B cell (primary cell): ENCODE measurements at regions not wholly inside any gene's neighbourhood (a gene's known extent, or its start where the extent isn't known, plus 50 kb on each side); places are given as distances from the start of the nearest gene placed in this dataset.

Experiments
- ATAC-seq: fragments of 200-7000 bp; cut with Tn5 transposase; one replicate; pipeline ENCODE4 v1.10.0; 2021; ENCODE audit warnings: low read depth, mild to moderate bottlenecking, moderate number of reproducible peaks, moderate library complexity
- CTCF ChIA-PET: fragments of 350-600 bp; sonication (Branson Sonifier 250); formaldehyde crosslinking; loops from one replicate; lab custom pipeline; 2021; ENCODE audit warnings: antibody characterized with exemption, inconsistent platforms; lab: Charles Lee
- POLR2A ChIA-PET: fragments of 350-600 bp; sonication (Branson Sonifier 250); formaldehyde crosslinking; loops from one replicate; lab custom pipeline; 2021; ENCODE audit warnings: antibody characterized with exemption; lab: Charles Lee
- DNase-seq: peaks from one replicate; pipeline ENCODE4 v3.0.0; 2013
- H2AFZ ChIP-seq: 2 replicates; pipeline ENCODE4 v1.6.1; 2012; ENCODE audit warnings: mild to moderate bottlenecking, low read depth, low read length; ENCODE audit not compliant: insufficient read depth, poor library complexity, severe bottlenecking
- H3K27ac ChIP-seq, 2 donors: 1 replicate in 1 of 2; 2 replicates in 1 of 2; pipeline ENCODE4 v1.5.1; 2012 to 2013; ENCODE audit warnings: low read length in 2 of 2, mild to moderate bottlenecking in 2 of 2, moderate library complexity in 1 of 2
- H3K27me3 ChIP-seq, 4 experiments: fragments of 200-600 bp in 1 of 4; sonication (generic) in 1 of 4; replicated peaks in 1 of 4; 1 replicate in 2 of 4; 2 replicates in 2 of 4; pipeline versions ENCODE4 v1.6.1 to v1.7.0; 2013 to 2016; ENCODE audit warnings: low read length in 3 of 4, mild to moderate bottlenecking in 2 of 4, mixed read lengths in 1 of 4, moderate library complexity in 1 of 4; ENCODE audit not compliant: insufficient read depth in 4 of 4, control insufficient read depth in 3 of 4; ENCODE audit errors: control extremely low read depth in 1 of 4
- H3K36me3 ChIP-seq, 2 experiments: replicated peaks in 1 of 2; 1 replicate in 1 of 2; 2 replicates in 1 of 2; pipeline versions ENCODE4 v1.6.1 to v1.7.1; 2013; ENCODE audit warnings: low read length in 1 of 2; ENCODE audit not compliant: insufficient read depth in 2 of 2, control insufficient read depth in 1 of 2; ENCODE audit errors: control extremely low read depth in 1 of 2, extremely low read depth in 1 of 2
- H3K4me1 ChIP-seq, 2 donors: fragments of 200-600 bp in 1 of 2; sonication (generic) in 1 of 2; 1 replicate in 1 of 2; 2 replicates in 1 of 2; pipeline versions ENCODE4 v1.5.1 to v1.6.1; 2013 to 2017; ENCODE audit warnings: low read length in 2 of 2; ENCODE audit not compliant: control insufficient read depth in 2 of 2, insufficient read depth in 2 of 2
- H3K4me2 ChIP-seq: replicated peaks from 2 replicates; pipeline ENCODE3; 2012; ENCODE audit warnings: mild to moderate bottlenecking, low read depth, low read length; ENCODE audit not compliant: poor library complexity, severe bottlenecking
- H3K4me3 ChIP-seq, 5 experiments: fragments of 200-600 bp in 1 of 5; sonication (generic) in 1 of 5; 1 replicate in 3 of 5; 2 replicates in 2 of 5; pipeline versions ENCODE4 v1.5.1 to v1.7.0; 2011 to 2016; ENCODE audit warnings: low read length in 4 of 5, mild to moderate bottlenecking in 4 of 5, low read depth in 2 of 5, control low read depth in 1 of 5, moderate library complexity in 1 of 5; ENCODE audit not compliant: insufficient read depth in 1 of 5; ENCODE audit errors: control extremely low read depth in 1 of 5, extremely low read depth in 1 of 5
- H3K79me2 ChIP-seq: fragments of 200-600 bp; sonication (generic); one replicate; pipeline ENCODE4 v1.6.0; 2016; ENCODE audit warnings: low read length; ENCODE audit not compliant: control insufficient read depth, insufficient read depth
- H3K9ac ChIP-seq: fragments of 200-600 bp; sonication (generic); 2 replicates; pipeline ENCODE4 v1.6.1; 2017; ENCODE audit warnings: mild to moderate bottlenecking, low read length, moderate library complexity
- H3K9me3 ChIP-seq, 3 donors: one replicate each; pipeline versions ENCODE4 v1.6.1 to v1.7.1; 2013; ENCODE audit warnings: low read length in 2 of 3; ENCODE audit not compliant: control insufficient read depth in 2 of 3, insufficient read depth in 1 of 3; ENCODE audit errors: control extremely low read depth in 1 of 3
- H4K20me1 ChIP-seq: 2 replicates; pipeline ENCODE4 v1.6.0; 2012; ENCODE audit warnings: mild to moderate bottlenecking, low read length; ENCODE audit not compliant: insufficient read depth, control insufficient read depth, poor library complexity, severe bottlenecking
- H3K27ac Mint-ChIP-seq: one replicate; pipeline ENCODE4 v1.8.0; 2021; ENCODE audit warnings: mixed read lengths
- H3K27me3 Mint-ChIP-seq: one replicate; pipeline ENCODE4 v1.8.0; 2021; ENCODE audit warnings: mixed read lengths
- H3K4me1 Mint-ChIP-seq: one replicate; pipeline ENCODE4 v1.8.0; 2021; ENCODE audit warnings: mixed read lengths
- H3K4me3 Mint-ChIP-seq: one replicate; pipeline ENCODE4 v1.8.0; 2021; ENCODE audit warnings: mixed read lengths
- H3K9me3 Mint-ChIP-seq: one replicate; pipeline ENCODE4 v1.8.0; 2022; ENCODE audit warnings: mixed read lengths; ENCODE audit not compliant: insufficient read depth
- EZH2 ChIP-seq: IDR thresholded peaks from 2 replicates; pipeline ENCODE4 v1.6.1; 2012; ENCODE audit warnings: borderline replicate concordance, low read depth, mild to moderate bottlenecking, moderate library complexity, low read length; ENCODE audit not compliant: insufficient read depth, poor library complexity, severe bottlenecking
- WGBS: methylation state at CpG from one replicate; pipeline ENCODE4 v1.1.5; 2013; ENCODE audit warnings: missing lambda C conversion rate; ENCODE audit not compliant: insufficient coverage; 5-methylcytosine and 5-hydroxymethylcytosine counted together
- intact Hi-C: fragments of 100-400 bp; cut with micrococcal nuclease; formaldehyde crosslinking; loops from one replicate; pipeline ENCODE4 v1.10.0; 2022
- TF ChIP-seq, protein P1 (sequence below): fragments of 200-600 bp; IDR thresholded peaks from one replicate; pipeline ENCODE4 v1.8.0; 2022; ENCODE audit warnings: antibody characterized with exemption, mild to moderate bottlenecking

DNA sequence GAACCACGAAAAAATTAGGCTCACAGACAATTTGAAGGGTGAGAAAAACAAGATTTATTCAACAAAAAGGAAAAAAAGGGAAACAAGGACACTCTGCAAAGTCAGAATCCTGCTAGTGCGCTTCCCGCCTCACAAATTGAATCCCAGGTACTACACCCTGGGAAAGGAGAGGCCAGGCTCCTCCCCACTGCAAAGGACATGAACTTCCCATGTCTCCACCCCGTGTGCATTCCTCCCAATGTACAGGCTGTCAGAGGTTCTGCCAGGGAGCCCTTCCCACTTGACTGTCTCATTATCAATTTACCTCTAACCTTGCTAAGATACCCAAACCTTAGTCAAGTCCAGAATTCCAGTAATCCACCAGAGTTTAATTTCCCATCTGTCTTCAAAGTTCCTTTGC is 70.4 kb upstream of the CDK1 start:
- Histone ChIP-seq H3K9ac (no peak overlapping the region), H3K4me2 (no peak overlapping the region), H3K4me1 (no peaks in the 10 kb centered on the region), H3K9me3 (no peaks in the 10 kb centered on the region), H3K79me2 (no peaks in the 10 kb centered on the region), H4K20me1 (no peaks in the 10 kb centered on the region), H3K27me3 (no peaks in the 10 kb centered on the region), H3K4me3 (no peak overlapping the region), H3K27ac (no peak overlapping the region), H2AFZ (no peak overlapping the region), H3K36me3 (no peaks in the 10 kb centered on the region)
- intact Hi-C loops = no loop called here
- Mint-ChIP-seq H3K9me3 (peaks cover 2% of the 10 kb centered on the region), H3K27ac (no peak overlapping the region), H3K4me1 (peaks cover 6% of the 10 kb centered on the region), H3K4me3 (no peak overlapping the region), H3K27me3 (peaks cover 14% of the 10 kb centered on the region)
- no peak for TF ChIP-seq EZH2
- TF ChIP-seq, protein P1, sequence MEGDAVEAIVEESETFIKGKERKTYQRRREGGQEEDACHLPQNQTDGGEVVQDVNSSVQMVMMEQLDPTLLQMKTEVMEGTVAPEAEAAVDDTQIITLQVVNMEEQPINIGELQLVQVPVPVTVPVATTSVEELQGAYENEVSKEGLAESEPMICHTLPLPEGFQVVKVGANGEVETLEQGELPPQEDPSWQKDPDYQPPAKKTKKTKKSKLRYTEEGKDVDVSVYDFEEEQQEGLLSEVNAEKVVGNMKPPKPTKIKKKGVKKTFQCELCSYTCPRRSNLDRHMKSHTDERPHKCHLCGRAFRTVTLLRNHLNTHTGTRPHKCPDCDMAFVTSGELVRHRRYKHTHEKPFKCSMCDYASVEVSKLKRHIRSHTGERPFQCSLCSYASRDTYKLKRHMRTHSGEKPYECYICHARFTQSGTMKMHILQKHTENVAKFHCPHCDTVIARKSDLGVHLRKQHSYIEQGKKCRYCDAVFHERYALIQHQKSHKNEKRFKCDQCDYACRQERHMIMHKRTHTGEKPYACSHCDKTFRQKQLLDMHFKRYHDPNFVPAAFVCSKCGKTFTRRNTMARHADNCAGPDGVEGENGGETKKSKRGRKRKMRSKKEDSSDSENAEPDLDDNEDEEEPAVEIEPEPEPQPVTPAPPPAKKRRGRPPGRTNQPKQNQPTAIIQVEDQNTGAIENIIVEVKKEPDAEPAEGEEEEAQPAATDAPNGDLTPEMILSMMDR = no peak
- CTCF ChIA-PET = no interaction called here
- ATAC-seq = no peak
- POLR2A ChIA-PET = no interaction called here
- WGBS = 94% methylated on average over 3 of the region's 4 CpGs
- no peak for DNase-seq

GRCh38 chr10:60706146-60706545 is 72.1 kb upstream of the CDK1 start:
- H3K27ac Mint-ChIP-seq = no peak overlapping the region

More at GRCh38 chr10:60706146-60706545, 72.1 kb upstream of the CDK1 start:
- Histone ChIP-seq H3K79me2 (no peaks in the 10 kb centered on the region), H3K9ac (no peak overlapping the region), H4K20me1 (no peaks in the 10 kb centered on the region), H3K36me3 (no peaks in the 10 kb centered on the region), H3K27ac (no peak overlapping the region), H3K4me3 (no peak overlapping the region), H3K4me1 (no peaks in the 10 kb centered on the region), H3K4me2 (no peak overlapping the region), H2AFZ (no peak overlapping the region), H3K27me3 (no peaks in the 10 kb centered on the region), H3K9me3 (no peaks in the 10 kb centered on the region)
- ATAC-seq (no peak), DNase-seq (no peak)
- CTCF ChIA-PET = interaction anchor here (0.7 kb wide), 1 partner anchor 478 kb away, joined by 3 read pairs; no protein-coding TSS in a partner anchor
- Mint-ChIP-seq H3K9me3 (peaks cover 2% of the 10 kb centered on the region), H3K27me3 (peaks cover 12% of the 10 kb centered on the region), H3K4me1 (peaks cover 6% of the 10 kb centered on the region), H3K4me3 (no peak overlapping the region)
- POLR2A ChIA-PET = no interaction called here
- TF ChIP-seq, protein P1 = no peak
- TF ChIP-seq EZH2 = no peak
- WGBS = 100% methylated on average over 1 of the region's 1 CpG
- intact Hi-C loops = no loop called here
